GM04504 (cell line): ENCODE measurements at regions not wholly inside any gene's neighbourhood (a gene's known extent, or its start where the extent isn't known, plus 50 kb on each side); places are given as distances from the start of the nearest gene placed in this dataset.
A peak's percentile ranks its signal among the peaks of the same experiment; 100 is the strongest.

Source experiments
- DNase-seq: peaks from one replicate; pipeline ENCODE4 v3.0.0-alpha.2; 2012; ENCODE audit warnings: low read depth

GRCh38 chr14:86613126-86613525 is 1083.2 kb downstream of the FLRT2 start:
- no peak for DNase-seq

GRCh38 chr14:86604561-86604960 is 1074.6 kb downstream of the FLRT2 start:
- no peak for DNase-seq

- DNase-seq, result no peak
These were observed 1072.3 kb downstream of the FLRT2 start for GRCh38 chr14:86602263-86602662.

GRCh38 chr14:86601813-86602212 is 1071.9 kb downstream of the FLRT2 start:
- DNase-seq, result no peak

- DNase-seq, result no peak
These were observed 1067.3 kb downstream of the FLRT2 start for GRCh38 chr14:86597279-86597678.

- no peak for DNase-seq
These were observed 1066.1 kb downstream of the FLRT2 start for GRCh38 chr14:86596024-86596423.

GRCh38 chr14:86575141-86575540 is 1045.2 kb downstream of the FLRT2 start:
- peak; percentile 21 for DNase-seq

- DNase-seq, result no peak
These were observed 1044.8 kb downstream of the FLRT2 start for GRCh38 chr14:86574778-86575129.

- DNase-seq, result peak; percentile 28
These were observed 1044.3 kb downstream of the FLRT2 start for GRCh38 chr14:86574051-86574777.

GRCh38 chr14:86570371-86570770 is 1040.4 kb downstream of the FLRT2 start:
- no peak for DNase-seq

GRCh38 chr14:86543521-86543920 is 1013.6 kb downstream of the FLRT2 start:
- DNase-seq, result no peak

GRCh38 chr14:86541972-86542371 is 1012.0 kb downstream of the FLRT2 start:
- DNase-seq, result no peak

- peak; percentile 27 for DNase-seq
These were observed 1010.8 kb downstream of the FLRT2 start for GRCh38 chr14:86540636-86541247.

GRCh38 chr14:86539361-86540070 is 1009.6 kb downstream of the FLRT2 start:
- DNase-seq, result no peak

- no peak for DNase-seq
These were observed 1003.9 kb downstream of the FLRT2 start for GRCh38 chr14:86533834-86534233.

GRCh38 chr14:86532219-86532618 is 1002.3 kb downstream of the FLRT2 start:
- DNase-seq, result no peak

GRCh38 chr14:86530457-86530856 is 1000.5 kb downstream of the FLRT2 start:
- DNase-seq, result no peak

- DNase-seq, result no peak
These were observed 997.4 kb downstream of the FLRT2 start for GRCh38 chr14:86527312-86527711.

- no peak for DNase-seq
These were observed 995.7 kb downstream of the FLRT2 start for GRCh38 chr14:86525673-86526072.

GRCh38 chr14:86521843-86522242 is 991.9 kb downstream of the FLRT2 start:
- DNase-seq, result no peak

GRCh38 chr14:86521031-86521730 is 991.2 kb downstream of the FLRT2 start:
- DNase-seq, result no peak

- no peak for DNase-seq
These were observed 988.4 kb downstream of the FLRT2 start for GRCh38 chr14:86518298-86518697.

GRCh38 chr14:86515195-86515594 is 985.3 kb downstream of the FLRT2 start:
- DNase-seq, result no peak
